CD14-positive monocyte (primary cell): ENCODE measurements at regions not wholly inside any gene's neighbourhood (a gene's known extent, or its start where the extent isn't known, plus 50 kb on each side); places are given as distances from the start of the nearest gene placed in this dataset.

Experiments used
- DNase-seq, 3 donors: peaks; one replicate each; pipeline ENCODE4 v3.0.0-alpha.2; 2011 to 2022
- H2AFZ ChIP-seq: 2 replicates; pipeline ENCODE4 v1.6.0; 2012; ENCODE audit warnings: mild to moderate bottlenecking, low read depth, low read length, inconsistent platforms; ENCODE audit not compliant: insufficient read depth, poor library complexity, severe bottlenecking
- H3K27ac ChIP-seq, 2 donors: 1 replicate in 1 of 2; 2 replicates in 1 of 2; pipeline ENCODE4 v1.5.1; 2012 to 2013; ENCODE audit warnings: low read length in 2 of 2, control low read depth in 1 of 2, inconsistent platforms in 1 of 2, low read depth in 1 of 2, mild to moderate bottlenecking in 1 of 2
- H3K27me3 ChIP-seq, 2 donors: one replicate each; pipeline versions ENCODE4 v1.6.0 to v1.6.1; 2011 to 2013; ENCODE audit warnings: low read length in 2 of 2; ENCODE audit not compliant: control insufficient read depth in 2 of 2, insufficient read depth in 2 of 2
- H3K36me3 ChIP-seq, 2 donors: replicated peaks in 1 of 2; 1 replicate in 1 of 2; 2 replicates in 1 of 2; pipeline versions ENCODE4 v1.5.1 to v1.6.1; 2012 to 2013; ENCODE audit warnings: low read length in 2 of 2, control low read depth in 1 of 2, inconsistent platforms in 1 of 2, mild to moderate bottlenecking in 1 of 2; ENCODE audit not compliant: insufficient read depth in 2 of 2, control insufficient read depth in 1 of 2
- H3K4me1 ChIP-seq, 2 donors: 1 replicate in 1 of 2; 2 replicates in 1 of 2; pipeline versions ENCODE4 v1.5.1 to v1.6.1; 2012 to 2013; ENCODE audit warnings: low read length in 2 of 2, control low read depth in 1 of 2, inconsistent platforms in 1 of 2, mild to moderate bottlenecking in 1 of 2, moderate library complexity in 1 of 2; ENCODE audit not compliant: insufficient read depth in 2 of 2, control insufficient read depth in 1 of 2
- H3K4me2 ChIP-seq: replicated peaks from 2 replicates; pipeline ENCODE3; 2012; ENCODE audit warnings: low read length, moderate library complexity, mild to moderate bottlenecking; ENCODE audit not compliant: poor library complexity, severe bottlenecking; ENCODE audit errors: extremely low read depth
- H3K4me3 ChIP-seq, 3 experiments: fragments of 200-600 bp in 1 of 3; sonication (generic) in 1 of 3; replicated peaks in 1 of 3; 1 replicate in 2 of 3; 2 replicates in 1 of 3; pipeline ENCODE4 v1.5.1; 2011 to 2013; ENCODE audit warnings: low read length in 3 of 3, mild to moderate bottlenecking in 3 of 3, control low read depth in 2 of 3, low read depth in 2 of 3, inconsistent platforms in 1 of 3, moderate library complexity in 1 of 3
- H3K79me2 ChIP-seq: 2 replicates; pipeline ENCODE4 v1.6.0; 2012; ENCODE audit warnings: mild to moderate bottlenecking, control low read depth, inconsistent platforms, low read length, moderate library complexity; ENCODE audit not compliant: insufficient read depth
- H3K9ac ChIP-seq: 2 replicates; pipeline ENCODE4 v1.6.0; 2017; ENCODE audit warnings: low read length, mild to moderate bottlenecking; ENCODE audit not compliant: insufficient read depth, poor library complexity, severe bottlenecking
- H3K9me3 ChIP-seq, 2 donors: replicated peaks in 1 of 2; 1 replicate in 1 of 2; 2 replicates in 1 of 2; pipeline versions ENCODE4 v1.5.1 to v1.6.1; 2012 to 2013; ENCODE audit warnings: low read length in 2 of 2, control low read depth in 1 of 2; ENCODE audit not compliant: control insufficient read depth in 1 of 2, insufficient read depth in 1 of 2
- H4K20me1 ChIP-seq: 2 replicates; pipeline ENCODE4 v1.6.0; 2012; ENCODE audit warnings: mild to moderate bottlenecking, low read length, control low read depth, moderate library complexity; ENCODE audit not compliant: insufficient read depth
- H3K27ac Mint-ChIP-seq, 7 donors: one replicate each; pipeline ENCODE4 v1.8.0; 2020; ENCODE audit warnings: mild to moderate bottlenecking in 7 of 7, mixed read lengths in 7 of 7, moderate library complexity in 6 of 7, inconsistent platforms in 2 of 7
- H3K27me3 Mint-ChIP-seq, 3 donors: one replicate each; pipeline ENCODE4 v1.8.0; 2021 to 2022; ENCODE audit warnings: low read depth in 3 of 3, mild to moderate bottlenecking in 3 of 3, mixed read lengths in 3 of 3, moderate library complexity in 3 of 3, inconsistent platforms in 1 of 3
- H3K36me3 Mint-ChIP-seq, 2 donors: one replicate each; pipeline ENCODE4 v1.8.0; 2020; ENCODE audit warnings: mixed read lengths in 2 of 2, inconsistent platforms in 1 of 2, mild to moderate bottlenecking in 1 of 2
- H3K4me1 Mint-ChIP-seq: one replicate; pipeline ENCODE4 v1.8.0; 2020; ENCODE audit warnings: mild to moderate bottlenecking, mixed read lengths
- H3K4me3 Mint-ChIP-seq, 2 donors: one replicate each; pipeline ENCODE4 v1.8.0; 2020; ENCODE audit warnings: mild to moderate bottlenecking in 2 of 2, mixed read lengths in 2 of 2, moderate library complexity in 1 of 2
- H3K9me3 Mint-ChIP-seq, 7 donors: one replicate each; pipeline ENCODE4 v1.8.0; 2020 to 2022; ENCODE audit warnings: mixed read lengths in 7 of 7, mild to moderate bottlenecking in 6 of 7, moderate library complexity in 6 of 7, inconsistent platforms in 2 of 7
- WGBS: methylation state at CpG from one replicate; pipeline ENCODE4 v1.1.5; 2013; ENCODE audit warnings: missing lambda C conversion rate; ENCODE audit not compliant: insufficient coverage; 5-methylcytosine and 5-hydroxymethylcytosine counted together
- intact Hi-C, 2 donors: fragments of 100-400 bp; cut with micrococcal nuclease; formaldehyde crosslinking; loops; one replicate each; pipeline versions ENCODE4 v1.15.0 to v1.15.1; 2023
- TF ChIP-seq, protein P1 (sequence below): fragments of 200-600 bp; IDR thresholded peaks from one replicate; pipeline ENCODE4 v1.8.0; 2022; ENCODE audit warnings: antibody characterized with exemption, mild to moderate bottlenecking

DNA sequence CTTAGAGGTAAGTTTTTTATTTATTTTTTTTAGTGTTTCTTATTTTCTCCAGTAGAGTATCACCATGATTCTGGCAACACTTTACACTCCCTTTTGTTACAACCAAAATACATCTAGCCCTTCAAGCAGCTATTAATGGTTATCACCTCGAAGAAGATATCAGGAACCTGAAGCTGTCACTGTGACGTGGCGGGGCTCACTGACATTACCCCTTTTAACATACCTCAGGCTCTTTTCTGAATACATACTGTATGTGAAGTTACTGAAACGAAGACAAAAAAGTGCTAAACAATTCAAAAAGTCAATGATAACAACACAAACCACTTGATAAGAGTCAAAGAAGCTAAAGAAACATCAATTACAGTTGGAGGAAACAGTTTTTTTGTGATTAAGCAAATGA is 1218.7 kb downstream of the EFNB2 start:
- no peaks in the 10 kb centered on the region for H3K36me3 ChIP-seq
- H3K79me2 ChIP-seq = no peaks in the 10 kb centered on the region
- H2AFZ ChIP-seq = no peak overlapping the region
- Mint-ChIP-seq H3K4me1 (no peaks in the 10 kb centered on the region), H3K9me3 (peaks cover 0 to 9% (median 5%) of the 10 kb centered on the region in 7 donors), H3K4me3 (no peak overlapping the region), H3K27me3 (no peaks in the 10 kb centered on the region), H3K36me3 (no peaks in the 10 kb centered on the region), H3K27ac (no peak overlapping the region)
- H3K27ac ChIP-seq = no peak overlapping the region
- TF ChIP-seq, protein P1, sequence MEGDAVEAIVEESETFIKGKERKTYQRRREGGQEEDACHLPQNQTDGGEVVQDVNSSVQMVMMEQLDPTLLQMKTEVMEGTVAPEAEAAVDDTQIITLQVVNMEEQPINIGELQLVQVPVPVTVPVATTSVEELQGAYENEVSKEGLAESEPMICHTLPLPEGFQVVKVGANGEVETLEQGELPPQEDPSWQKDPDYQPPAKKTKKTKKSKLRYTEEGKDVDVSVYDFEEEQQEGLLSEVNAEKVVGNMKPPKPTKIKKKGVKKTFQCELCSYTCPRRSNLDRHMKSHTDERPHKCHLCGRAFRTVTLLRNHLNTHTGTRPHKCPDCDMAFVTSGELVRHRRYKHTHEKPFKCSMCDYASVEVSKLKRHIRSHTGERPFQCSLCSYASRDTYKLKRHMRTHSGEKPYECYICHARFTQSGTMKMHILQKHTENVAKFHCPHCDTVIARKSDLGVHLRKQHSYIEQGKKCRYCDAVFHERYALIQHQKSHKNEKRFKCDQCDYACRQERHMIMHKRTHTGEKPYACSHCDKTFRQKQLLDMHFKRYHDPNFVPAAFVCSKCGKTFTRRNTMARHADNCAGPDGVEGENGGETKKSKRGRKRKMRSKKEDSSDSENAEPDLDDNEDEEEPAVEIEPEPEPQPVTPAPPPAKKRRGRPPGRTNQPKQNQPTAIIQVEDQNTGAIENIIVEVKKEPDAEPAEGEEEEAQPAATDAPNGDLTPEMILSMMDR = no peak
- DNase-seq = no peak
- H3K4me1 ChIP-seq = no peaks in the 10 kb centered on the region
- no peak overlapping the region for H3K4me2 ChIP-seq
- no CpG with 5 or more reads among the region's 4 CpGs for WGBS
- H3K9me3 ChIP-seq = peaks cover 0 to 9% of the 10 kb centered on the region in 2 donors
- intact Hi-C loops = no loop called here
- H3K9ac ChIP-seq = no peak overlapping the region
- no peaks in the 10 kb centered on the region for H3K27me3 ChIP-seq
- no peaks in the 10 kb centered on the region for H4K20me1 ChIP-seq
- no peak overlapping the region for H3K4me3 ChIP-seq

- Mint-ChIP-seq H3K9me3 (peaks cover 0 to 9% (median 5%) of the 10 kb centered on the region in 7 donors), H3K27me3 (no peaks in the 10 kb centered on the region)
Measured at GRCh38 chr13:105312906-105313305, 1222.6 kb downstream of the EFNB2 start.

More at GRCh38 chr13:105312906-105313305, 1222.6 kb downstream of the EFNB2 start:
- no peaks in the 10 kb centered on the region for H3K27me3 ChIP-seq
- peaks cover 0 to 9% of the 10 kb centered on the region in 2 donors for H3K9me3 ChIP-seq
- H3K9ac ChIP-seq = no peak overlapping the region
- H4K20me1 ChIP-seq = no peaks in the 10 kb centered on the region
- Mint-ChIP-seq H3K4me1 (no peaks in the 10 kb centered on the region), H3K27ac (peak overlapping the region in 1 of 7 donors; percentile 36), H3K36me3 (no peaks in the 10 kb centered on the region), H3K4me3 (no peak overlapping the region)
- no peak for DNase-seq
- no peaks in the 10 kb centered on the region for H3K4me1 ChIP-seq
- H3K4me3 ChIP-seq = no peak overlapping the region
- TF ChIP-seq, protein P1 = no peak
- no CpG with 5 or more reads among the region's 2 CpGs for WGBS
- intact Hi-C loops = no loop called here
- no peak overlapping the region for H2AFZ ChIP-seq
- no peak overlapping the region for H3K27ac ChIP-seq
- no peak overlapping the region for H3K4me2 ChIP-seq
- H3K36me3 ChIP-seq = no peaks in the 10 kb centered on the region
- no peaks in the 10 kb centered on the region for H3K79me2 ChIP-seq
